Uterus (tissue), 2 donors: ENCODE measurements at regions not wholly inside any gene's neighbourhood (a gene's known extent, or its start where the extent isn't known, plus 50 kb on each side); places are given as distances from the start of the nearest gene placed in this dataset.

Experiments
- CTCF ChIP-seq, 4 experiments: fragments of 200-600 bp in 2 of 4; fragments of 450-650 bp in 2 of 4; sonication (generic) in 2 of 4; IDR thresholded peaks; one replicate each; pipeline ENCODE4 v1.5.1; 2016 to 2019; ENCODE audit warnings: antibody characterized with exemption in 4 of 4, mild to moderate bottlenecking in 2 of 4, moderate library complexity in 1 of 4
- POLR2A ChIP-seq, 2 donors: fragments of 450-650 bp; IDR thresholded peaks; one replicate each; pipeline ENCODE4 v1.6.1; 2016; ENCODE audit warnings: antibody characterized with exemption in 2 of 2, mild to moderate bottlenecking in 1 of 2, moderate library complexity in 1 of 2

GRCh38 chr4:30605616-30606190 is 114.5 kb upstream of the PCDH7 start:
- no peak for TF ChIP-seq CTCF (IDR thresholded peaks at IDR 0.05)
- TF ChIP-seq POLR2A (IDR thresholded peaks at IDR 0.05), result no peak
